ENCODE measurements at regions not wholly inside any gene's neighbourhood (a gene's known extent, or its start where the extent isn't known, plus 50 kb on each side); places are given as distances from the start of the nearest gene placed in this dataset.
A peak's percentile ranks its signal among the peaks of the same experiment; 100 is the strongest.

GRCh38 chr5:56710826-56711590 is 104.3 kb upstream of the MAP3K1 start:
- Histone ChIP-seq H3F3A (ENCODE audit: insufficient read depth, low read depth) (no peaks in the 10 kb centered on the region; the same call in 1 of the 2 replicates), H4K20me1 (ENCODE audit: insufficient read depth) (no peaks in the 10 kb centered on the region), H2AFZ (no peak overlapping the region), H3K36me3 (ENCODE audit: low read depth) (no peaks in the 10 kb centered on the region), H3K9me3 (ENCODE audit: insufficient read depth, low read depth) (no peaks in the 10 kb centered on the region), H3K4me3 (no peak overlapping the region), H3K27ac (no peak overlapping the region), H3K4me1 (replicated peaks; ENCODE audit: insufficient read depth) (no peaks in the 10 kb centered on the region), H3K27me3 (ENCODE audit: insufficient read depth, low read depth) (no peaks in the 10 kb centered on the region), H3K9me2 (ENCODE audit: insufficient read depth) (no peaks in the 10 kb centered on the region), H3K4me2 (no peak overlapping the region), H3K79me2 (ENCODE audit: low read depth) (no peaks in the 10 kb centered on the region)
- POLR2A ChIA-PET (ENCODE audit: unreplicated experiment) = no interaction called here
- CTCF ChIA-PET = no interaction called here
- DNase-seq = peak in 1 of 2 experiments; percentile 19
- BruUV-seq (replicated peaks) = no TSS peak
- intact Hi-C loops (cut with micrococcal nuclease; ENCODE audit: unreplicated experiment) = loop anchor here (5.0 kb wide), 1 partner anchor 74 kb away; no protein-coding TSS in a partner anchor
- TF ChIP-seq EZH2 (IDR thresholded peaks at IDR 0.05; ENCODE audit: low read depth) (no peak), CTCF (conservative IDR thresholded peaks at IDR 0.05) (no peak)

GRCh38 chr5:56706504-56706903 is 108.8 kb upstream of the MAP3K1 start:
- no peak overlapping the region for H3K4me3 ChIP-seq
- no TSS peak for BruUV-seq (replicated peaks)
- no peaks in the 10 kb centered on the region for H3K9me3 ChIP-seq (ENCODE audit: insufficient read depth, low read depth)
- H3K4me1 ChIP-seq (replicated peaks; ENCODE audit: insufficient read depth) = no peaks in the 10 kb centered on the region
- H3K4me2 ChIP-seq = no peak overlapping the region
- H2AFZ ChIP-seq = no peak overlapping the region
- no peak for DNase-seq
- TF ChIP-seq CTCF (conservative IDR thresholded peaks at IDR 0.05) = no peak
- no peak for TF ChIP-seq EZH2 (IDR thresholded peaks at IDR 0.05; ENCODE audit: low read depth)
- CTCF ChIA-PET = no interaction called here
- no peak overlapping the region for H3K27ac ChIP-seq
- POLR2A ChIA-PET (ENCODE audit: unreplicated experiment) = interaction anchor here (0.6 kb wide), 1 partner anchor 1404 kb away, joined by 36 read pairs; no protein-coding TSS in a partner anchor
- H3K36me3 ChIP-seq (ENCODE audit: low read depth) = no peaks in the 10 kb centered on the region
- no peaks in the 10 kb centered on the region; the same call in 1 of the 2 replicates for H3F3A ChIP-seq (ENCODE audit: insufficient read depth, low read depth)
- no peaks in the 10 kb centered on the region for H3K79me2 ChIP-seq (ENCODE audit: low read depth)
- intact Hi-C loops (cut with micrococcal nuclease; ENCODE audit: unreplicated experiment) = no loop called here
- no peaks in the 10 kb centered on the region for H3K27me3 ChIP-seq (ENCODE audit: insufficient read depth, low read depth)
- no peaks in the 10 kb centered on the region for H3K9me2 ChIP-seq (ENCODE audit: insufficient read depth)
- no peaks in the 10 kb centered on the region for H4K20me1 ChIP-seq (ENCODE audit: insufficient read depth)

- TF ChIP-seq EZH2 (IDR thresholded peaks at IDR 0.05; ENCODE audit: low read depth) (no peak), CTCF (conservative IDR thresholded peaks at IDR 0.05) (no peak)
- Histone ChIP-seq H3K4me3 (no peak overlapping the region), H3K27ac (no peak overlapping the region), H3F3A (ENCODE audit: insufficient read depth, low read depth) (no peaks in the 10 kb centered on the region), H3K9me2 (ENCODE audit: insufficient read depth) (no peaks in the 10 kb centered on the region), H3K4me2 (no peak overlapping the region), H4K20me1 (ENCODE audit: insufficient read depth) (no peaks in the 10 kb centered on the region), H3K4me1 (replicated peaks; ENCODE audit: insufficient read depth) (no peaks in the 10 kb centered on the region), H3K79me2 (ENCODE audit: low read depth) (no peaks in the 10 kb centered on the region), H2AFZ (no peak overlapping the region), H3K9me3 (ENCODE audit: insufficient read depth, low read depth) (no peaks in the 10 kb centered on the region), H3K36me3 (ENCODE audit: low read depth) (no peaks in the 10 kb centered on the region), H3K27me3 (ENCODE audit: insufficient read depth, low read depth) (no peaks in the 10 kb centered on the region)
- no peak for DNase-seq
- ChIA-PET CTCF (no interaction called here), POLR2A (ENCODE audit: unreplicated experiment) (no interaction called here)
- intact Hi-C loops (cut with micrococcal nuclease; ENCODE audit: unreplicated experiment) = no loop called here
- BruUV-seq (replicated peaks) = no TSS peak
Measured at GRCh38 chr5:56705217-56705616, 110.1 kb upstream of the MAP3K1 start.

Data from PC-9 (cell line).